A549 (cell line): ENCODE measurements at regions not wholly inside any gene's neighbourhood (a gene's known extent, or its start where the extent isn't known, plus 50 kb on each side); places are given as distances from the start of the nearest gene placed in this dataset.

Experiments
- ATAC-seq, 2 experiments: fragments of 200-7000 bp in 1 of 2; fragments of >200 bp in 1 of 2; cut with Nextera tagmentation in 1 of 2; cut with Tn5 transposase in 1 of 2; 3 replicates each; pipeline versions ENCODE4 v1.8.0 to v1.9.1; 2018 to 2020; ENCODE audit warnings: mild to moderate bottlenecking in 1 of 2, moderate library complexity in 1 of 2
- CTCF ChIA-PET: fragments of 300-600 bp; sonication (Branson Sonifier 250); formaldehyde crosslinking; extraction: SDS; loops from one replicate; lab custom pipeline; 2021; ENCODE audit warnings: antibody characterized with exemption, inconsistent platforms; lab: Yijun Ruan, JAX
- POLR2A ChIA-PET: fragments of 350-600 bp; formaldehyde crosslinking; extraction: SDS; loops from one replicate; lab custom pipeline; 2021; ENCODE audit warnings: antibody characterized with exemption, inconsistent platforms; lab: Yijun Ruan, JAX
- DNase-seq, 2 experiments: peaks; one replicate each; pipeline versions ENCODE4 v3.0.0 to v3.0.0-alpha.2; 2011 to 2016; ENCODE audit warnings: low read depth in 1 of 2, low spot score in 1 of 2
- FAIRE-seq: peaks from 2 replicates; lab custom pipeline; 2011; peaks lifted over from hg19 to GRCh38; lab: Jason Lieb, UNC
- H3K27ac ChIP-seq, 2 experiments: fragments of >200 bp; sonication (Bioruptor Twin); formaldehyde crosslinking; 3 replicates each; pipeline ENCODE4 v1.5.1; 2016 to 2017
- H3K4me1 ChIP-seq: fragments of >200 bp; sonication (Bioruptor Twin); formaldehyde crosslinking; 3 replicates; pipeline ENCODE4 v1.6.1; 2016
- H3K4me2 ChIP-seq: fragments of >200 bp; sonication (Bioruptor Twin); formaldehyde crosslinking; 3 replicates; pipeline ENCODE4 v1.6.1; 2016
- H3K4me3 ChIP-seq: fragments of >200 bp; sonication (Bioruptor Twin); formaldehyde crosslinking; 3 replicates; pipeline ENCODE4 v1.5.1; 2016
- H3K9me3 ChIP-seq: fragments of >200 bp; sonication (Bioruptor Twin); formaldehyde crosslinking; 3 replicates; pipeline ENCODE4 v1.6.1; 2016
- CEBPB ChIP-seq, 2 experiments: fragments of >200 bp in 1 of 2; sonication (Bioruptor Twin) in 1 of 2; formaldehyde crosslinking in 1 of 2; IDR thresholded peaks; 2 replicates each; pipeline ENCODE4 v1.6.1; 2012 to 2016
- EHF ChIP-seq: fragments of 250-450 bp; sonication (Bioruptor Pico); IDR thresholded peaks from 2 replicates; pipeline ENCODE4 v1.5.0; 2020; ENCODE audit warnings: mild to moderate bottlenecking
- FOSL2 ChIP-seq, 2 experiments: fragments of 450-650 bp in 1 of 2; fragments of >200 bp in 1 of 2; sonication (Bioruptor Twin) in 1 of 2; formaldehyde crosslinking; IDR thresholded peaks; 2 replicates each; pipeline versions ENCODE4 v1.5.0 to v1.6.1; 2016 to 2020; ENCODE audit warnings: mild to moderate bottlenecking in 1 of 2, moderate library complexity in 1 of 2
- FOXS1 ChIP-seq: fragments of 250-450 bp; sonication (Bioruptor Pico); IDR thresholded peaks from 2 replicates; pipeline ENCODE4 v1.5.0; 2020; ENCODE audit warnings: mild to moderate bottlenecking, moderate library complexity
- HDAC2 ChIP-seq: fragments of 200-600 bp; sonication (generic); IDR thresholded peaks from 2 replicates; pipeline ENCODE4 v1.6.1; 2016
- HES2 ChIP-seq: fragments of >200 bp; sonication (Bioruptor Twin); formaldehyde crosslinking; IDR thresholded peaks from 2 replicates; pipeline ENCODE4 v1.6.1; 2016
- HOXA7 ChIP-seq: fragments of 250-450 bp; sonication (Bioruptor Pico); IDR thresholded peaks from 2 replicates; pipeline ENCODE4 v1.5.0; 2020; ENCODE audit warnings: mild to moderate bottlenecking, moderate library complexity
- HOXB5 ChIP-seq: fragments of 250-450 bp; sonication (Bioruptor Pico); IDR thresholded peaks from 2 replicates; pipeline ENCODE4 v1.5.0; 2020; ENCODE audit warnings: mild to moderate bottlenecking, moderate library complexity
- JUN ChIP-seq, 2 experiments: fragments of >200 bp; sonication (Bioruptor Twin); formaldehyde crosslinking; IDR thresholded peaks; 2 replicates in 1 of 2; 3 replicates in 1 of 2; pipeline ENCODE4 v1.6.1; 2016 to 2017
- JUNB ChIP-seq: fragments of >200 bp; sonication (Bioruptor Twin); formaldehyde crosslinking; IDR thresholded peaks from 2 replicates; pipeline ENCODE4 v1.6.1; 2016
- KDM1A ChIP-seq: fragments of 200-600 bp; sonication (generic); IDR thresholded peaks from 2 replicates; pipeline ENCODE4 v1.6.1; 2016; ENCODE audit warnings: low read depth, mild to moderate bottlenecking
- MAX ChIP-seq: IDR thresholded peaks from 2 replicates; pipeline ENCODE4 v1.6.1; 2012
- MAZ ChIP-seq: fragments of 150-350 bp; IDR thresholded peaks from 2 replicates; pipeline ENCODE4 v1.6.1; 2014; ENCODE audit warnings: antibody characterized with exemption, low read depth, low read length, borderline replicate concordance
- NFE2L2 ChIP-seq: fragments of 150-350 bp; conservative IDR thresholded peaks from 2 replicates; pipeline ENCODE4 v1.6.1; 2014; ENCODE audit warnings: low read length
- POLR2AphosphoS2 ChIP-seq: conservative IDR thresholded peaks from 2 replicates; pipeline ENCODE4 v1.6.1; 2012; ENCODE audit warnings: low read length, improper control_type of control experiment, inconsistent platforms
- RAD21 ChIP-seq, 2 experiments: fragments of >200 bp in 1 of 2; sonication (Bioruptor Twin) in 1 of 2; formaldehyde crosslinking in 1 of 2; IDR thresholded peaks in 1 of 2; conservative IDR thresholded peaks in 1 of 2; 2 replicates in 1 of 2; 3 replicates in 1 of 2; pipeline ENCODE4 v1.6.1; 2012 to 2018; ENCODE audit warnings: inconsistent platforms in 1 of 2
- RNF2 ChIP-seq: fragments of 200-600 bp; sonication (generic); IDR thresholded peaks from 2 replicates; pipeline ENCODE4 v1.6.1; 2016; ENCODE audit warnings: low read depth, mild to moderate bottlenecking, antibody characterized with exemption, moderate library complexity, borderline replicate concordance
- SREBF2 ChIP-seq: fragments of 450-650 bp; IDR thresholded peaks from 2 replicates; pipeline ENCODE4 v1.6.1; 2014; ENCODE audit warnings: mild to moderate bottlenecking, moderate library complexity
- TFCP2L1 ChIP-seq: fragments of 250-450 bp; sonication (Bioruptor Pico); IDR thresholded peaks from 2 replicates; pipeline ENCODE4 v1.5.0; 2021; ENCODE audit warnings: mild to moderate bottlenecking
- ZNF302 ChIP-seq: fragments of 250-450 bp; sonication (Bioruptor Pico); IDR thresholded peaks from 2 replicates; pipeline ENCODE4 v1.9.0; 2021; ENCODE audit warnings: inconsistent platforms, mild to moderate bottlenecking, moderate library complexity
- WGBS: methylation state at CpG from one replicate; pipeline ENCODE4 v1.1.6; 2017; ENCODE audit errors: missing lambda C conversion rate; 5-methylcytosine and 5-hydroxymethylcytosine counted together
- TF ChIP-seq, protein P1 (sequence below): fragments of >200 bp; sonication (Bioruptor Twin); formaldehyde crosslinking; IDR thresholded peaks from 3 replicates; pipeline ENCODE4 v1.6.1; 2016
- TF ChIP-seq, protein P2 (sequence below): fragments of >200 bp; sonication (Bioruptor Twin); formaldehyde crosslinking; IDR thresholded peaks from 3 replicates; pipeline ENCODE4 v1.5.1; 2016

DNA sequence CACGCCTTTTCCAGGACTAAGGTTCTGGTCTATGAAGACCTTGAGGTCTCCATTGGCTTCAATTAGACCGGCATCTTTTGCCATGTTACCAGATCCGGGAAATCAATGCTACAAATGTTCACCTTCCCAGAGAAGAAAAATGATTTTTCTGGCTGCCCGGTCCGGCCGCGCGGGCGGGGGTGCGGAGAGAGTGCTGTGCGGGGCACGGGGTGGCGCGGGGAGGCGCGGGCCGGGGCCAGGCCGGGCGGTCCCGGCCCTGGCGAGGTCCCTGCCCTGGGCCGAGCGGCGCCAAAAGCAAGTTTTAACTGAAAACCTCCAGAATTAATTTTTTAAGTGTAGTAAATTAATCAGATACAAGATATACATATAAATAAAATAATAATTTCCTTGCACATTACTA lies 128.2 kb downstream of the MINAR1 start:
- FAIRE-seq (no peak), DNase-seq (no peak), ATAC-seq (no peak)
- Histone ChIP-seq H3K9me3 (no peaks in the 10 kb centered on the region), H3K4me2 (no peak overlapping the region), H3K27ac (no peak overlapping the region), H3K4me3 (no peak overlapping the region), H3K4me1 (no peaks in the 10 kb centered on the region)
- 45% methylated on average over 24 of the region's 24 CpGs for WGBS
- ChIA-PET POLR2A (no interaction called here), CTCF (interaction anchor here (0.7 to 0.9 kb wide), 3 partner anchors 16 to 66 kb away, joined by 3 read pairs; no protein-coding TSS in a partner anchor)
- TF ChIP-seq, protein P1, sequence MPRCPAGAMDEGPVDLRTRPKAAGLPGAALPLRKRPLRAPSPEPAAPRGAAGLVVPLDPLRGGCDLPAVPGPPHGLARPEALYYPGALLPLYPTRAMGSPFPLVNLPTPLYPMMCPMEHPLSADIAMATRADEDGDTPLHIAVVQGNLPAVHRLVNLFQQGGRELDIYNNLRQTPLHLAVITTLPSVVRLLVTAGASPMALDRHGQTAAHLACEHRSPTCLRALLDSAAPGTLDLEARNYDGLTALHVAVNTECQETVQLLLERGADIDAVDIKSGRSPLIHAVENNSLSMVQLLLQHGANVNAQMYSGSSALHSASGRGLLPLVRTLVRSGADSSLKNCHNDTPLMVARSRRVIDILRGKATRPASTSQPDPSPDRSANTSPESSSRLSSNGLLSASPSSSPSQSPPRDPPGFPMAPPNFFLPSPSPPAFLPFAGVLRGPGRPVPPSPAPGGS, result no peak
- no peak for TF ChIP-seq MAX
- TF ChIP-seq ZNF302, result no peak
- TF ChIP-seq RNF2, result no peak
- TF ChIP-seq POLR2AphosphoS2, result no peak
- TF ChIP-seq SREBF2, result no peak
- no peak for TF ChIP-seq EHF (CRISPR knock-in tag)
- TF ChIP-seq HOXA7 (CRISPR knock-in tag), result no peak
- no peak for TF ChIP-seq CEBPB (IDR thresholded peaks at IDR 0.05)
- TF ChIP-seq MAZ, result no peak
- no peak for TF ChIP-seq HES2
- TF ChIP-seq JUNB, result no peak
- no peak for TF ChIP-seq FOXS1 (CRISPR knock-in tag)

GRCh38 chr15:79561982-79562381 lies 129.8 kb downstream of the MINAR1 start:
- no peak overlapping the region for H3K4me2 ChIP-seq

GRCh38 chr15:79562403-79562815 lies 130.3 kb downstream of the MINAR1 start:
- TF ChIP-seq NFE2L2 (no peak), FOSL2 (IDR thresholded peaks at IDR 0.05) (no peak), FOSL2 (CRISPR knock-in tag; IDR thresholded peaks at IDR 0.05) (no peak), HOXB5 (no peak), RAD21 (conservative IDR thresholded peaks at IDR 0.05 in 1 of 2, IDR thresholded peaks at IDR 0.05 in 1 of 2) (no peak), HDAC2 (no peak), JUN (IDR thresholded peaks at IDR 0.05) (no peak), FOXS1 (CRISPR knock-in tag) (no peak), TFCP2L1 (CRISPR knock-in tag) (no peak)
- TF ChIP-seq, protein P2, sequence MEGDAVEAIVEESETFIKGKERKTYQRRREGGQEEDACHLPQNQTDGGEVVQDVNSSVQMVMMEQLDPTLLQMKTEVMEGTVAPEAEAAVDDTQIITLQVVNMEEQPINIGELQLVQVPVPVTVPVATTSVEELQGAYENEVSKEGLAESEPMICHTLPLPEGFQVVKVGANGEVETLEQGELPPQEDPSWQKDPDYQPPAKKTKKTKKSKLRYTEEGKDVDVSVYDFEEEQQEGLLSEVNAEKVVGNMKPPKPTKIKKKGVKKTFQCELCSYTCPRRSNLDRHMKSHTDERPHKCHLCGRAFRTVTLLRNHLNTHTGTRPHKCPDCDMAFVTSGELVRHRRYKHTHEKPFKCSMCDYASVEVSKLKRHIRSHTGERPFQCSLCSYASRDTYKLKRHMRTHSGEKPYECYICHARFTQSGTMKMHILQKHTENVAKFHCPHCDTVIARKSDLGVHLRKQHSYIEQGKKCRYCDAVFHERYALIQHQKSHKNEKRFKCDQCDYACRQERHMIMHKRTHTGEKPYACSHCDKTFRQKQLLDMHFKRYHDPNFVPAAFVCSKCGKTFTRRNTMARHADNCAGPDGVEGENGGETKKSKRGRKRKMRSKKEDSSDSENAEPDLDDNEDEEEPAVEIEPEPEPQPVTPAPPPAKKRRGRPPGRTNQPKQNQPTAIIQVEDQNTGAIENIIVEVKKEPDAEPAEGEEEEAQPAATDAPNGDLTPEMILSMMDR, result no peak
- H3K27ac ChIP-seq, result no peak overlapping the region
- H3K4me1 ChIP-seq, result no peaks in the 10 kb centered on the region
- ATAC-seq (no peak), FAIRE-seq (no peak), DNase-seq (no peak)
- H3K4me3 ChIP-seq, result no peak overlapping the region
- 51% methylated on average over 14 of the region's 14 CpGs for WGBS
- H3K9me3 ChIP-seq, result no peaks in the 10 kb centered on the region
- CTCF ChIA-PET, result interaction anchor here (0.8 kb wide), 1 partner anchor 34 kb away, joined by 3 read pairs; no protein-coding TSS in a partner anchor
- POLR2A ChIA-PET, result no interaction called here
- H3K4me2 ChIP-seq, result no peak overlapping the region

More at GRCh38 chr15:79561982-79562381, 129.8 kb downstream of the MINAR1 start:
- ChIA-PET POLR2A (no interaction called here), CTCF (interaction anchor here (0.8 kb wide), 1 partner anchor 34 kb away, joined by 3 read pairs; no protein-coding TSS in a partner anchor)
- DNase-seq (no peak), ATAC-seq (no peak), FAIRE-seq (no peak)
- Histone ChIP-seq H3K9me3 (no peaks in the 10 kb centered on the region), H3K4me1 (no peaks in the 10 kb centered on the region), H3K27ac (no peak overlapping the region), H3K4me3 (no peak overlapping the region)
- TF ChIP-seq KDM1A, result no peak
- WGBS, result 56% methylated on average over 4 of the region's 4 CpGs
